HEK293T (cell line): ENCODE measurements at regions not wholly inside any gene's neighbourhood (a gene's known extent, or its start where the extent isn't known, plus 50 kb on each side); places are given as distances from the start of the nearest gene placed in this dataset.

Experiments used
- CTCF ChIA-PET: fragments of 350-600 bp; formaldehyde crosslinking; extraction: SDS; loops from one replicate; lab custom pipeline; 2021; ENCODE audit warnings: antibody characterized with exemption, inconsistent platforms; lab: Yijun Ruan, JAX
- POLR2A ChIA-PET: fragments of 350-600 bp; formaldehyde crosslinking; extraction: SDS; loops from one replicate; lab custom pipeline; 2020; ENCODE audit warnings: antibody characterized with exemption, inconsistent platforms; lab: Yijun Ruan, JAX
- DNase-seq: peaks from one replicate; pipeline ENCODE4 v3.0.0; 2012; ENCODE audit warnings: mixed read lengths; ENCODE audit errors: extremely low spot score
- ARNT ChIP-seq: fragments of 450-650 bp; IDR thresholded peaks from 2 replicates; pipeline ENCODE4 v1.6.1; 2017; ENCODE audit warnings: mild to moderate bottlenecking
- BHLHE40 ChIP-seq: fragments of 450-650 bp; IDR thresholded peaks from 2 replicates; pipeline ENCODE4 v1.6.1; 2016; ENCODE audit warnings: mild to moderate bottlenecking, moderate library complexity, borderline replicate concordance
- CTBP1 ChIP-seq: fragments of 450-650 bp; IDR thresholded peaks from 2 replicates; pipeline ENCODE4 v1.6.1; 2016; ENCODE audit warnings: borderline replicate concordance
- ELF4 ChIP-seq: fragments of 450-650 bp; IDR thresholded peaks from 2 replicates; pipeline ENCODE4 v1.6.1; 2017; ENCODE audit warnings: antibody characterized with exemption
- FOXA1 ChIP-seq: fragments of 450-650 bp; IDR thresholded peaks from 2 replicates; pipeline ENCODE4 v1.6.1; 2016; ENCODE audit warnings: mild to moderate bottlenecking
- FOXK2 ChIP-seq: fragments of 450-650 bp; IDR thresholded peaks from 2 replicates; pipeline ENCODE4 v1.6.1; 2016; ENCODE audit warnings: mild to moderate bottlenecking
- FOXM1 ChIP-seq: fragments of 450-650 bp; IDR thresholded peaks from 2 replicates; pipeline ENCODE4 v1.6.1; 2017; ENCODE audit warnings: mild to moderate bottlenecking, borderline replicate concordance
- HDGF ChIP-seq: fragments of 450-650 bp; IDR thresholded peaks from 2 replicates; pipeline ENCODE4 v1.6.1; 2017; ENCODE audit warnings: antibody characterized with exemption, borderline replicate concordance
- L3MBTL2 ChIP-seq: fragments of 450-650 bp; conservative IDR thresholded peaks from 2 replicates; pipeline ENCODE4 v1.6.1; 2016; ENCODE audit warnings: mild to moderate bottlenecking
- LEF1 ChIP-seq: fragments of 450-650 bp; IDR thresholded peaks from 2 replicates; pipeline ENCODE4 v1.6.1; 2017; ENCODE audit warnings: mild to moderate bottlenecking, borderline replicate concordance
- NFRKB ChIP-seq: fragments of 450-650 bp; IDR thresholded peaks from 2 replicates; pipeline ENCODE4 v1.6.1; 2016; ENCODE audit warnings: mild to moderate bottlenecking, moderate library complexity
- SP1 ChIP-seq: fragments of 450-650 bp; IDR thresholded peaks from 2 replicates; pipeline ENCODE4 v1.6.1; 2017
- SUZ12 ChIP-seq: fragments of 450-650 bp; IDR thresholded peaks from 2 replicates; pipeline ENCODE4 v1.6.1; 2016; ENCODE audit warnings: mild to moderate bottlenecking
- TARDBP ChIP-seq: fragments of 450-650 bp; IDR thresholded peaks from 2 replicates; pipeline ENCODE4 v1.6.1; 2016
- ZNF384 ChIP-seq: fragments of 450-650 bp; IDR thresholded peaks from 2 replicates; pipeline ENCODE4 v1.6.1; 2016
- TF ChIP-seq, protein P1 (sequence below): fragments of 450-650 bp; IDR thresholded peaks from 2 replicates; pipeline ENCODE4 v1.6.1; 2016

- DNase-seq = no peak
- CTCF ChIA-PET = no interaction called here
- POLR2A ChIA-PET = no interaction called here
- TF ChIP-seq SUZ12 = no peak
Observed at GRCh38 chr7:25289518-25289917, 61.2 kb upstream of the NPVF start.

- DNase-seq = no peak
- ChIA-PET POLR2A (no interaction called here), CTCF (interaction anchor here (0.6 to 1.1 kb wide), 2 partner anchors 11 to 37 kb away, joined by 3 to 4 read pairs; no protein-coding TSS in a partner anchor)
- no peak for TF ChIP-seq ZNF384
- TF ChIP-seq SUZ12 = no peak
- TF ChIP-seq LEF1 = no peak
- no peak for TF ChIP-seq FOXA1
- no peak for TF ChIP-seq ARNT
- no peak for TF ChIP-seq NFRKB
- no peak for TF ChIP-seq FOXM1
- no peak for TF ChIP-seq HDGF
- TF ChIP-seq ELF4 = no peak
- no peak for TF ChIP-seq TARDBP
- TF ChIP-seq, protein P1, sequence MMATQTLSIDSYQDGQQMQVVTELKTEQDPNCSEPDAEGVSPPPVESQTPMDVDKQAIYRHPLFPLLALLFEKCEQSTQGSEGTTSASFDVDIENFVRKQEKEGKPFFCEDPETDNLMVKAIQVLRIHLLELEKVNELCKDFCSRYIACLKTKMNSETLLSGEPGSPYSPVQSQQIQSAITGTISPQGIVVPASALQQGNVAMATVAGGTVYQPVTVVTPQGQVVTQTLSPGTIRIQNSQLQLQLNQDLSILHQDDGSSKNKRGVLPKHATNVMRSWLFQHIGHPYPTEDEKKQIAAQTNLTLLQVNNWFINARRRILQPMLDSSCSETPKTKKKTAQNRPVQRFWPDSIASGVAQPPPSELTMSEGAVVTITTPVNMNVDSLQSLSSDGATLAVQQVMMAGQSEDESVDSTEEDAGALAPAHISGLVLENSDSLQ = no peak
- no peak for TF ChIP-seq CTBP1
- no peak for TF ChIP-seq L3MBTL2
- TF ChIP-seq FOXK2 = no peak
- no peak for TF ChIP-seq BHLHE40
Observed at GRCh38 chr7:25294624-25295023, 66.3 kb upstream of the NPVF start.

GRCh38 chr7:25295387-25295786 lies 67.1 kb upstream of the NPVF start:
- POLR2A ChIA-PET = interaction anchor here (0.7 kb wide), 1 partner anchor 54 kb away, joined by 4 read pairs; no protein-coding TSS in a partner anchor

DNA sequence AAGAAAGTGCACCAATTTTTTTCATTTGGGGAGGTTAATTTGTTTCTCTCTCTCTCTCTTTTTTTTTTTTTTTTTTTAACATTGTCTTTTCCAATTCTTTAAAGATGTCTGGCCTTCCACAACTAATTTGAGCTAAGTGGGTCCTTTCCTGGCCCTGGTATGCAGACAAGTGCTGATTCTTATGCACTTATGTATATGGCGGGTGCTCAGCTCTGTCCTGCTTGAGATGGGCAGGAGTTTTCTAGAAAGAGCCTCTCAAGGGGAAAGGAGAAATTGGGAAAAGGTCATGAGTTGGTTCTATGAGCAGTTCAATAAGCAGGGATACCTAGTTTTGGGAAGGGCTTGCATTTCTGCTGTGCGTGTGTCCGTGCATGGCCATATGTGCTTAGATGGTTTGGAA lies 67.8 kb upstream of the NPVF start:
- POLR2A ChIA-PET = interaction anchor here (0.7 kb wide), 1 partner anchor 53 kb away, joined by 4 read pairs; no protein-coding TSS in a partner anchor
- DNase-seq = no peak
- TF ChIP-seq ELF4 (no peak), FOXA1 (no peak), FOXK2 (no peak), L3MBTL2 (no peak), FOXM1 (no peak), ZNF384 (no peak), SP1 (no peak)
- CTCF ChIA-PET = no interaction called here

More at GRCh38 chr7:25295387-25295786, 67.1 kb upstream of the NPVF start:
- CTCF ChIA-PET = interaction anchor here (1.1 kb wide), 1 partner anchor 36 kb away, joined by 3 read pairs; no protein-coding TSS in a partner anchor
- TF ChIP-seq L3MBTL2 (no peak), LEF1 (no peak), FOXA1 (no peak), ARNT (0 out of 2 replicates have a peak, but pooled peaks have one; percentile 34), ZNF384 (no peak), BHLHE40 (no peak), SUZ12 (no peak), CTBP1 (peak; percentile 74; the same call in 1 of the 2 replicates)
- TF ChIP-seq, protein P1 = peak; percentile 90
- no peak for DNase-seq

- ChIA-PET CTCF (no interaction called here), POLR2A (no interaction called here)
- DNase-seq = no peak
- TF ChIP-seq, protein P1 = 0 out of 2 replicates have a peak, but pooled peaks have one; percentile 1
- TF ChIP-seq ZNF384 (no peak), TARDBP (no peak), FOXK2 (no peak)
Observed at GRCh38 chr7:25297278-25297677, 69.0 kb upstream of the NPVF start.

DNA sequence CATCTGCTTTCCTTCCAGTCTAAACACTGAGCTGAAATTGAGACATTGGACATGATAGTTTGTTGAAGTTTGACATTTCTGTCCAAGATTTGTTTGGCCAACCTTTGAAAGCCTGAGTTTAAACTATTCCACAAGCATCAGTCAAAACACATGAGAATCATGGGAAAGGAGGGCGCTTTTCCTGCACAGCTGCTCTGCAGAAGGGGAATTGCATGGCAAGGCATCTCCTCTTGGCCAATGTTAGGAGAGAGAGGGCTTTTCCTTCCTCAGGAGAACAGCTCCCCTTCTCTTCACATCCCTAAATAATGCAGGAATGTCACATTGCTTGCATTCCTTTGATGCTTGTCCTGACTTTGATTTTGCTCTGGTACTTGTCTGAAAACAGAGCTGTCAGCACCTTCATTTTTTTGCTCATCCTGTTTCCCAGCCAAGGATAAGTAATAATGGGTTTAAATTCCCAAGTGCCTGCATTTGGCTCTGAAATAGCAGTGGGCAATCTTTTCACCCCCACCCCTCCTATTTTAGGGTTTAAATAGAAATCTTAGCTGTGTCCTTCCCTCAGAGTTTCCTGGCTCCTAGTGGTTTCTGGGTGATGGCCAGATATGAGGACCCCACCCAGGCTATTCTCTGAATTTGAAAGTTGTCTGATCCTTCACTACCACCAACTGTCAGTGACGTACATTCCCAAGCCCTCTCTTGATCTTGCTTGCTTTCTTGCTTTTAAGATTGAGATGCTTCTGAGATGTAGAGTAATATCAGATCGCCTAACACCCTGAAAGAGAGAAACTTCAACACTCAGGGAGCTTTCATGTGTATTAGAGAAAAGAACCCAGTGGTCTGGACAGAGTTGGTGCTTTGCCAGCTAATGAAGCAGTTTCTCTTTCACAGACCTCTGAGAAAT lies 75.2 kb upstream of the NPVF start:
- TF ChIP-seq CTBP1 = no peak
- ChIA-PET CTCF (no interaction called here), POLR2A (interaction anchor here (1.4 kb wide), 1 partner anchor 16 kb away, joined by 4 read pairs; no protein-coding TSS in a partner anchor)
- no peak for DNase-seq

DNA sequence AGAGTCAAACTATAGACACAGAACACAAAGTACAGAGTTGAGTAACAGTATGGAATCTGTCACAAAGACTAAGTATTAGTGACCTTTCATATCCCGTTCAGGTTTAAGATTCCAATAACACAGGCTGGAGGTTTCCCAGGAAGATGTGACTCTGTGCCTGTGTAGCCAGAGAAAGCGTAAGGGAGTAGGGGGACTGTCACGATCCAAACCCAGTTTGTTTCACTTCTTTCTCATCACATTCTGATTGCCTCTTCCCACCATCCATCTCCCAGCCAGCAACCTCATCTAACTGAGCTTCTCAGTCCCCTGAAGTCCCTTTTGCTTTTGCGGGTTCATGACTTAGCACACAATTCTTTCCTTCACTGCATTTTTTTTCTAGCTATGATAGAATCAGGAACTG lies 76.4 kb upstream of the NPVF start:
- no peak for TF ChIP-seq ELF4
- TF ChIP-seq FOXK2 = no peak
- TF ChIP-seq CTBP1 = no peak
- no peak for TF ChIP-seq SUZ12
- TF ChIP-seq, protein P1 = no peak
- TF ChIP-seq BHLHE40 = no peak
- TF ChIP-seq NFRKB = no peak
- no peak for TF ChIP-seq ZNF384
- TF ChIP-seq ARNT = no peak
- no peak for TF ChIP-seq L3MBTL2
- no peak for TF ChIP-seq TARDBP
- no peak for TF ChIP-seq FOXA1
- no peak for DNase-seq
- ChIA-PET CTCF (no interaction called here), POLR2A (interaction anchor here (1.4 kb wide), 1 partner anchor 15 kb away, joined by 4 read pairs; no protein-coding TSS in a partner anchor)
